ENCODE measurements at regions not wholly inside any gene's neighbourhood (a gene's known extent, or its start where the extent isn't known, plus 50 kb on each side); places are given as distances from the start of the nearest gene placed in this dataset.

DNA sequence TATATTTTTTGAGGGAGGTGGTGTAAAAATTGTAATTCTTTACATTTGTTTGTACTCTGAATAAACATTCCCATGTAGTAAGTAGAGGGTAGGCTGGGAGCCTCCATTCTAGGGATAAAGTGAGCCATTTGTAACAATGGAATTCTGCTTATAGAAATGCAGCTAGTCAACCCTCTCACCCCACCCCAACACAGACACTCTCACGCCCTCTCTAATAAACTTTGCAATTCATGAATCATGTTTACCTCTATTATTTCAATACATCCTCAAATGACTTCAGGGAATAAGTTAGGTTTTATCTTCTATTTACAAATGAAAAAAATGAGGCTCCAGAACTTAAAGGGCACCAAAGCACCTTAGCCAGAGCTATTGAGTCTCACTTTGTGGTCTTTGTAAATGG is 56.5 kb upstream of the PDZRN3 start:
- TF ChIP-seq, protein P1, sequence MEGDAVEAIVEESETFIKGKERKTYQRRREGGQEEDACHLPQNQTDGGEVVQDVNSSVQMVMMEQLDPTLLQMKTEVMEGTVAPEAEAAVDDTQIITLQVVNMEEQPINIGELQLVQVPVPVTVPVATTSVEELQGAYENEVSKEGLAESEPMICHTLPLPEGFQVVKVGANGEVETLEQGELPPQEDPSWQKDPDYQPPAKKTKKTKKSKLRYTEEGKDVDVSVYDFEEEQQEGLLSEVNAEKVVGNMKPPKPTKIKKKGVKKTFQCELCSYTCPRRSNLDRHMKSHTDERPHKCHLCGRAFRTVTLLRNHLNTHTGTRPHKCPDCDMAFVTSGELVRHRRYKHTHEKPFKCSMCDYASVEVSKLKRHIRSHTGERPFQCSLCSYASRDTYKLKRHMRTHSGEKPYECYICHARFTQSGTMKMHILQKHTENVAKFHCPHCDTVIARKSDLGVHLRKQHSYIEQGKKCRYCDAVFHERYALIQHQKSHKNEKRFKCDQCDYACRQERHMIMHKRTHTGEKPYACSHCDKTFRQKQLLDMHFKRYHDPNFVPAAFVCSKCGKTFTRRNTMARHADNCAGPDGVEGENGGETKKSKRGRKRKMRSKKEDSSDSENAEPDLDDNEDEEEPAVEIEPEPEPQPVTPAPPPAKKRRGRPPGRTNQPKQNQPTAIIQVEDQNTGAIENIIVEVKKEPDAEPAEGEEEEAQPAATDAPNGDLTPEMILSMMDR (IDR thresholded peaks at IDR 0.05): no peak
- TF ChIP-seq CREB1 (CRISPR knock-in tag; IDR thresholded peaks at IDR 0.05): no peak
- TF ChIP-seq, protein P2, sequence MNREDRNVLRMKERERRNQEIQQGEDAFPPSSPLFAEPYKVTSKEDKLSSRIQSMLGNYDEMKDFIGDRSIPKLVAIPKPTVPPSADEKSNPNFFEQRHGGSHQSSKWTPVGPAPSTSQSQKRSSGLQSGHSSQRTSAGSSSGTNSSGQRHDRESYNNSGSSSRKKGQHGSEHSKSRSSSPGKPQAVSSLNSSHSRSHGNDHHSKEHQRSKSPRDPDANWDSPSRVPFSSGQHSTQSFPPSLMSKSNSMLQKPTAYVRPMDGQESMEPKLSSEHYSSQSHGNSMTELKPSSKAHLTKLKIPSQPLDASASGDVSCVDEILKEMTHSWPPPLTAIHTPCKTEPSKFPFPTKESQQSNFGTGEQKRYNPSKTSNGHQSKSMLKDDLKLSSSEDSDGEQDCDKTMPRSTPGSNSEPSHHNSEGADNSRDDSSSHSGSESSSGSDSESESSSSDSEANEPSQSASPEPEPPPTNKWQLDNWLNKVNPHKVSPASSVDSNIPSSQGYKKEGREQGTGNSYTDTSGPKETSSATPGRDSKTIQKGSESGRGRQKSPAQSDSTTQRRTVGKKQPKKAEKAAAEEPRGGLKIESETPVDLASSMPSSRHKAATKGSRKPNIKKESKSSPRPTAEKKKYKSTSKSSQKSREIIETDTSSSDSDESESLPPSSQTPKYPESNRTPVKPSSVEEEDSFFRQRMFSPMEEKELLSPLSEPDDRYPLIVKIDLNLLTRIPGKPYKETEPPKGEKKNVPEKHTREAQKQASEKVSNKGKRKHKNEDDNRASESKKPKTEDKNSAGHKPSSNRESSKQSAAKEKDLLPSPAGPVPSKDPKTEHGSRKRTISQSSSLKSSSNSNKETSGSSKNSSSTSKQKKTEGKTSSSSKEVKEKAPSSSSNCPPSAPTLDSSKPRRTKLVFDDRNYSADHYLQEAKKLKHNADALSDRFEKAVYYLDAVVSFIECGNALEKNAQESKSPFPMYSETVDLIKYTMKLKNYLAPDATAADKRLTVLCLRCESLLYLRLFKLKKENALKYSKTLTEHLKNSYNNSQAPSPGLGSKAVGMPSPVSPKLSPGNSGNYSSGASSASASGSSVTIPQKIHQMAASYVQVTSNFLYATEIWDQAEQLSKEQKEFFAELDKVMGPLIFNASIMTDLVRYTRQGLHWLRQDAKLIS (CRISPR knock-in tag; IDR thresholded peaks at IDR 0.05; ENCODE audit: borderline replicate concordance): no peak
- TF ChIP-seq, protein P3, sequence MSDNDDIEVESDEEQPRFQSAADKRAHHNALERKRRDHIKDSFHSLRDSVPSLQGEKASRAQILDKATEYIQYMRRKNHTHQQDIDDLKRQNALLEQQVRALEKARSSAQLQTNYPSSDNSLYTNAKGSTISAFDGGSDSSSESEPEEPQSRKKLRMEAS (CRISPR knock-in tag; IDR thresholded peaks at IDR 0.05): no peak
- no peak for TF ChIP-seq IRF2 (CRISPR knock-in tag; IDR thresholded peaks at IDR 0.05; ENCODE audit: borderline replicate concordance, low read depth)
